ENCODE measurements at regions not wholly inside any gene's neighbourhood (a gene's known extent, or its start where the extent isn't known, plus 50 kb on each side); places are given as distances from the start of the nearest gene placed in this dataset.

GRCh38 chr15:68526269-68526668 is 52.5 kb upstream of the CORO2B start:
- no peak for TF ChIP-seq CTCF (conservative IDR thresholded peaks at IDR 0.05)
- no peak for TF ChIP-seq EZH2 (IDR thresholded peaks at IDR 0.05; ENCODE audit: low read depth)

All from PC-9 (cell line).